H9 (cell line): ENCODE measurements at regions not wholly inside any gene's neighbourhood (a gene's known extent, or its start where the extent isn't known, plus 50 kb on each side); places are given as distances from the start of the nearest gene placed in this dataset.

Experiments
- DNase-seq: peaks from one replicate; pipeline ENCODE4 v3.0.0-alpha.2; 2017
- H2AFZ ChIP-seq: one replicate; pipeline ENCODE4 v1.6.1; 2013; ENCODE audit warnings: mild to moderate bottlenecking, low read length, control low read depth, moderate library complexity
- H2AK5ac ChIP-seq: 2 replicates; pipeline ENCODE4 v1.6.1; 2013; ENCODE audit warnings: low read length, control low read depth, mixed read lengths; ENCODE audit not compliant: insufficient read length
- H2BK120ac ChIP-seq: one replicate; pipeline ENCODE4 v1.6.1; 2013; ENCODE audit warnings: low read depth, mild to moderate bottlenecking, low read length, control low read depth, inconsistent platforms; ENCODE audit not compliant: poor library complexity, severe bottlenecking
- H2BK12ac ChIP-seq: 2 replicates; pipeline ENCODE4 v1.6.1; 2013; ENCODE audit warnings: low read length, control low read depth, mixed read lengths, low read depth; ENCODE audit not compliant: insufficient read length
- H2BK15ac ChIP-seq: 2 replicates; pipeline ENCODE4 v1.6.1; 2013; ENCODE audit warnings: low read depth, low read length, control low read depth
- H2BK20ac ChIP-seq: one replicate; pipeline ENCODE4 v1.6.1; 2013; ENCODE audit warnings: low read depth, mild to moderate bottlenecking, low read length, control low read depth, inconsistent platforms; ENCODE audit not compliant: poor library complexity, severe bottlenecking
- H2BK5ac ChIP-seq: 2 replicates; pipeline ENCODE4 v1.6.1; 2013; ENCODE audit warnings: low read length, control low read depth, mixed read lengths; ENCODE audit not compliant: insufficient read length
- H3K14ac ChIP-seq: 2 replicates; pipeline ENCODE4 v1.6.1; 2013; ENCODE audit warnings: low read length, control low read depth; ENCODE audit not compliant: insufficient read depth
- H3K18ac ChIP-seq: 2 replicates; pipeline ENCODE4 v1.6.1; 2013; ENCODE audit warnings: low read depth, mild to moderate bottlenecking, mixed read lengths, low read length, control low read depth; ENCODE audit not compliant: insufficient read length
- H3K23ac ChIP-seq: 2 replicates; pipeline ENCODE4 v1.6.1; 2013; ENCODE audit warnings: low read length, control low read depth, mixed read lengths, low read depth; ENCODE audit not compliant: insufficient read length
- H3K23me2 ChIP-seq: 2 replicates; pipeline ENCODE4 v1.6.1; 2013; ENCODE audit warnings: low read depth, mild to moderate bottlenecking, mixed read lengths, low read length, control low read depth; ENCODE audit not compliant: insufficient read length, poor library complexity, severe bottlenecking
- H3K27ac ChIP-seq: 2 replicates; pipeline ENCODE4 v1.5.1; 2013; ENCODE audit warnings: low read length, control low read depth, mixed read lengths, low read depth; ENCODE audit not compliant: insufficient read length
- H3K27me3 ChIP-seq: 2 replicates; pipeline ENCODE4 v1.6.1; 2013; ENCODE audit warnings: low read length, control low read depth, inconsistent platforms; ENCODE audit not compliant: insufficient read depth
- H3K4ac ChIP-seq: 2 replicates; pipeline ENCODE4 v1.6.1; 2013; ENCODE audit warnings: low read depth, mild to moderate bottlenecking, control low read depth, inconsistent platforms, low read length, moderate library complexity
- H3K4me1 ChIP-seq: 2 replicates; pipeline ENCODE4 v1.6.1; 2013; ENCODE audit warnings: low read length, control low read depth, inconsistent platforms; ENCODE audit not compliant: insufficient read depth
- H3K4me2 ChIP-seq: 2 replicates; pipeline ENCODE4 v1.6.1; 2013; ENCODE audit warnings: low read length, control low read depth, mixed read lengths; ENCODE audit not compliant: insufficient read length, insufficient read depth
- H3K56ac ChIP-seq: 2 replicates; pipeline ENCODE4 v1.6.1; 2013; ENCODE audit warnings: low read depth, mild to moderate bottlenecking, mixed read lengths, low read length, control low read depth; ENCODE audit not compliant: insufficient read length
- H3K79me1 ChIP-seq: 2 replicates; pipeline ENCODE4 v1.6.1; 2013; ENCODE audit warnings: low read depth, mild to moderate bottlenecking, moderate library complexity, low read length, control low read depth, inconsistent platforms; ENCODE audit not compliant: insufficient read depth, poor library complexity, severe bottlenecking
- H3K79me2 ChIP-seq: 2 replicates; pipeline ENCODE4 v1.6.1; 2013; ENCODE audit warnings: low read length, control low read depth, inconsistent platforms; ENCODE audit not compliant: insufficient read depth
- H3K9ac ChIP-seq: 2 replicates; pipeline ENCODE4 v1.6.1; 2013; ENCODE audit warnings: low read length, control low read depth, mixed read lengths; ENCODE audit not compliant: insufficient read length; ENCODE audit errors: extremely low read depth
- H3K9me3 ChIP-seq: one replicate; pipeline ENCODE4 v1.6.1; 2013; ENCODE audit warnings: low read depth, low read length, inconsistent platforms; ENCODE audit not compliant: control insufficient read depth
- H3T11ph ChIP-seq: one replicate; pipeline ENCODE4 v1.6.1; 2013; ENCODE audit warnings: mild to moderate bottlenecking, low read length, control low read depth, inconsistent platforms
- H4K20me1 ChIP-seq: one replicate; pipeline ENCODE4 v1.6.1; 2013; ENCODE audit not compliant: control insufficient read depth, insufficient read length, insufficient read depth
- H4K5ac ChIP-seq: 2 replicates; pipeline ENCODE4 v1.6.1; 2013; ENCODE audit warnings: low read depth, mild to moderate bottlenecking, mixed read lengths, low read length, control low read depth; ENCODE audit not compliant: insufficient read length
- H4K8ac ChIP-seq: replicated peaks from 2 replicates; pipeline ENCODE4 v1.6.1; 2013; ENCODE audit warnings: low read length, control low read depth, mixed read lengths, low read depth; ENCODE audit not compliant: insufficient read length
- H4K91ac ChIP-seq: 2 replicates; pipeline ENCODE4 v1.6.1; 2013; ENCODE audit warnings: low read depth, mild to moderate bottlenecking, moderate library complexity, mixed read lengths, low read length, control low read depth; ENCODE audit not compliant: insufficient read length
- H3K27ac Mint-ChIP-seq, 3 experiments: 2 replicates in 2 of 3; 3 replicates in 1 of 3; pipeline ENCODE4 v1.8.0; 2020 to 2021; ENCODE audit warnings: mixed read lengths in 3 of 3, mild to moderate bottlenecking in 1 of 3, moderate library complexity in 1 of 3
- H3K27me3 Mint-ChIP-seq: 2 replicates; pipeline ENCODE4 v1.8.0; 2021; ENCODE audit warnings: low read depth, mild to moderate bottlenecking, moderate library complexity, mixed read lengths
- H3K36me3 Mint-ChIP-seq, 3 experiments: 2 replicates in 2 of 3; 3 replicates in 1 of 3; pipeline ENCODE4 v1.8.0; 2020 to 2021; ENCODE audit warnings: low read depth in 3 of 3, mixed read lengths in 3 of 3; ENCODE audit not compliant: insufficient read depth in 1 of 3
- H3K4me1 Mint-ChIP-seq, 2 experiments: 2 replicates each; pipeline ENCODE4 v1.8.0; 2020; ENCODE audit warnings: mixed read lengths in 2 of 2
- H3K4me3 Mint-ChIP-seq, 2 experiments: 2 replicates in 1 of 2; 3 replicates in 1 of 2; pipeline ENCODE4 v1.8.0; 2020 to 2021; ENCODE audit warnings: mild to moderate bottlenecking in 2 of 2, mixed read lengths in 2 of 2, moderate library complexity in 1 of 2
- H3K9me3 Mint-ChIP-seq, 2 experiments: 2 replicates in 1 of 2; 3 replicates in 1 of 2; pipeline ENCODE4 v1.8.0; 2020; ENCODE audit warnings: mild to moderate bottlenecking in 2 of 2, mixed read lengths in 2 of 2, moderate library complexity in 1 of 2
- WGBS: extraction: QIAGEN DNeasy Blood & Tissue Kit; methylation state at CpG from one replicate; pipeline ENCODE4 v1.1.7; 2013; ENCODE audit warnings: missing lambda C conversion rate, low lambda C conversion rate, mixed read lengths; ENCODE audit not compliant: insufficient read length; ENCODE audit errors: extremely low coverage; 5-methylcytosine and 5-hydroxymethylcytosine counted together
- TF ChIP-seq, protein P1 (sequence below): fragments of 200-600 bp; sonication (generic); conservative IDR thresholded peaks from 3 replicates; pipeline ENCODE4 v1.8.0; 2021; ENCODE audit warnings: antibody characterized with exemption, mild to moderate bottlenecking

DNA sequence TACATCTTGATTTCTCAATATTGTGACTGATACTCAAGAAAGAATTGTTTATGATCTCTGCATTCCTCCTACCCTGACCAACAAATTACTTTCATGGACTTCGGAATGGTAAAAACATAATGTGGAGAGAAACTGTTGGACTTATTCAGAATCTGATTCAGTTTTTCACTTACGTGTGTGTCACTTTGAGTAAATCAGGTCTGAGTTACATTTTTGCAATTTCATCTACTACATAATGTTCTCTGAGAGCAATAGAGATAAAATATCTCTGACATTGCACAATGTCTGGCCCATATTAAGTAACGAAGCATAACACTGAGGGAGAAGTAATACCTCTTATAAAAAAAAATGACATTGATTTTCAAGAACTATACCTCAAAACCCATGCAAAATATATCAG, 1337.9 kb upstream of the CHAC2 start:
- no peak overlapping the region for H2BK120ac ChIP-seq

More for the DNA sequence above, 1337.9 kb upstream of the CHAC2 start:
- Histone ChIP-seq H2BK5ac (no peak overlapping the region), H2AFZ (no peak overlapping the region), H3K4me1 (no peaks in the 10 kb centered on the region), H4K8ac (no peak overlapping the region), H2BK15ac (no peak overlapping the region), H4K91ac (no peak overlapping the region), H3K27me3 (no peaks in the 10 kb centered on the region), H3K79me2 (no peaks in the 10 kb centered on the region), H3K27ac (no peak overlapping the region), H3K14ac (no peak overlapping the region), H3K4me2 (no peak overlapping the region), H2AK5ac (no peak overlapping the region), H3K23me2 (no peaks in the 10 kb centered on the region), H2BK12ac (no peak overlapping the region), H3T11ph (no peak overlapping the region), H2BK20ac (no peak overlapping the region), H3K9me3 (no peaks in the 10 kb centered on the region), H4K5ac (no peak overlapping the region), H3K56ac (no peak overlapping the region), H3K9ac (no peak overlapping the region), H3K4ac (no peak overlapping the region), H3K18ac (no peak overlapping the region), H3K79me1 (no peaks in the 10 kb centered on the region), H4K20me1 (no peaks in the 10 kb centered on the region), H3K23ac (no peak overlapping the region)
- Mint-ChIP-seq H3K27me3 (no peaks in the 10 kb centered on the region; the same call in 1 of the 2 replicates), H3K4me1 (peaks cover 9% of the 10 kb centered on the region in 2 experiments), H3K36me3 (peaks cover 3 to 7% (median 4%) of the 10 kb centered on the region in 3 experiments; a peak in 2 of 7 replicates), H3K9me3 (no peaks in the 10 kb centered on the region; a peak in 1 of 5 replicates), H3K4me3 (no peak overlapping the region), H3K27ac (no peak overlapping the region)
- WGBS, result no CpG with 5 or more reads among the region's 3 CpGs
- TF ChIP-seq, protein P1, sequence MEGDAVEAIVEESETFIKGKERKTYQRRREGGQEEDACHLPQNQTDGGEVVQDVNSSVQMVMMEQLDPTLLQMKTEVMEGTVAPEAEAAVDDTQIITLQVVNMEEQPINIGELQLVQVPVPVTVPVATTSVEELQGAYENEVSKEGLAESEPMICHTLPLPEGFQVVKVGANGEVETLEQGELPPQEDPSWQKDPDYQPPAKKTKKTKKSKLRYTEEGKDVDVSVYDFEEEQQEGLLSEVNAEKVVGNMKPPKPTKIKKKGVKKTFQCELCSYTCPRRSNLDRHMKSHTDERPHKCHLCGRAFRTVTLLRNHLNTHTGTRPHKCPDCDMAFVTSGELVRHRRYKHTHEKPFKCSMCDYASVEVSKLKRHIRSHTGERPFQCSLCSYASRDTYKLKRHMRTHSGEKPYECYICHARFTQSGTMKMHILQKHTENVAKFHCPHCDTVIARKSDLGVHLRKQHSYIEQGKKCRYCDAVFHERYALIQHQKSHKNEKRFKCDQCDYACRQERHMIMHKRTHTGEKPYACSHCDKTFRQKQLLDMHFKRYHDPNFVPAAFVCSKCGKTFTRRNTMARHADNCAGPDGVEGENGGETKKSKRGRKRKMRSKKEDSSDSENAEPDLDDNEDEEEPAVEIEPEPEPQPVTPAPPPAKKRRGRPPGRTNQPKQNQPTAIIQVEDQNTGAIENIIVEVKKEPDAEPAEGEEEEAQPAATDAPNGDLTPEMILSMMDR, result no peak
- DNase-seq, result no peak
